ENCODE measurements at regions not wholly inside any gene's neighbourhood (a gene's known extent, or its start where the extent isn't known, plus 50 kb on each side); places are given as distances from the start of the nearest gene placed in this dataset.

DNA sequence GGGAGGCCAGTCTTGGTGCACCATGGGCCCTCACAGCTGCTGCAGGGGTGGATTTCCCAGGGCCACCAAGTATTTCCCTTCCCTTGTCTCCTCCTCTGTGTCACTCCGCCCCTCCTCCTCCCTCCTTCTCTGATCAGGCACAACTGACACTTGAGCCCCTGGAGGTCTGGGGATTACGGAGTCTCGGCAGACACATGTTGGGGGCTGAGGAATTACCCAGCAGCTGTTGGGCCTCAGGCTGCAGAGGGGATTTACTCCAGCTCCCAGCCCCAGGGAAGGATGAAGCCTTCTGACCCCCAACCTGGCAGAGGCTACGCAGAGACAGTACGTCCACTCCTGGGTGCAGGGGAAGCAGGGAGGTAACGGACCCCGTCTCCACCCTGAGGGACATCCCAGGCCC is 420.5 kb upstream of the SULF2 start:
- no peak for DNase-seq (ENCODE audit: insufficient read length, low spot score)
- FAIRE-seq = no peak
- TF ChIP-seq POU2F2 (IDR thresholded peaks at IDR 0.05; ENCODE audit: low read depth, low read length) (no peak), POLR2AphosphoS5 (IDR thresholded peaks at IDR 0.05; ENCODE audit: low read depth, low read length) (no peak), PAX5 (IDR thresholded peaks at IDR 0.05; ENCODE audit: insufficient read depth, low read length, severe bottlenecking) (no peak), SPI1 (IDR thresholded peaks at IDR 0.05; ENCODE audit: low read depth, low read length) (no peak)

DNA sequence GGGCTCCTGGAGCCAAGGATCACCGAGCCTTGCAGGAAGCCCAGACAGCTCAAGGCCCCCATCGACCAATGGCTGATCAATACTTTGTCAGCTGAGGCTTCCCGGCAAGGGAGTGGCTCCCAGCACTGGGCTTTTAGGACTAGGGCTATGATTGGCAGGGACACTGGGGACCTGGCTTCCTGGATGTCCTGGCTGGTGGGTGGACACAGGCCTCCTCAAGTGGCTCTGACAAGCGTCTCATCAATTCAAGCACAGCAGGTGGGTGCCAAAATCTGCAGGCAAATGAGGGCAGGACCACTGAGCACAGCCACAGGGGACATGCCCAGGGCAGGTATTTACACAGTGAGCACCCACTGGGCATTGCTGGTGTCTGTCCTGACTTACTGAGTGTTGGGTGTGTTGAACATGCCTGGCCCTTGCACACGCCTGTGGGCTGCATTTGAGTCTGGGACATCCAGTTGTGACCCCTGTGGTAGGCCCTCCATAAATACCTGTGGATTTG is 420.1 kb upstream of the SULF2 start:
- FAIRE-seq = no peak
- no peak for DNase-seq (ENCODE audit: insufficient read length, low spot score)
- TF ChIP-seq PAX5 (IDR thresholded peaks at IDR 0.05; ENCODE audit: insufficient read depth, low read length, severe bottlenecking) = no peak
- TF ChIP-seq POU2F2 (IDR thresholded peaks at IDR 0.05; ENCODE audit: low read depth, low read length) = no peak
- TF ChIP-seq TAF1 (IDR thresholded peaks at IDR 0.05; ENCODE audit: low read depth, low read length) = no peak
- no peak for TF ChIP-seq POLR2A (IDR thresholded peaks at IDR 0.05; ENCODE audit: low read depth, low read length)
- TF ChIP-seq SPI1 (IDR thresholded peaks at IDR 0.05; ENCODE audit: low read depth, low read length) = no peak
- TF ChIP-seq POLR2AphosphoS5 (IDR thresholded peaks at IDR 0.05; ENCODE audit: low read depth, low read length) = no peak

DNA sequence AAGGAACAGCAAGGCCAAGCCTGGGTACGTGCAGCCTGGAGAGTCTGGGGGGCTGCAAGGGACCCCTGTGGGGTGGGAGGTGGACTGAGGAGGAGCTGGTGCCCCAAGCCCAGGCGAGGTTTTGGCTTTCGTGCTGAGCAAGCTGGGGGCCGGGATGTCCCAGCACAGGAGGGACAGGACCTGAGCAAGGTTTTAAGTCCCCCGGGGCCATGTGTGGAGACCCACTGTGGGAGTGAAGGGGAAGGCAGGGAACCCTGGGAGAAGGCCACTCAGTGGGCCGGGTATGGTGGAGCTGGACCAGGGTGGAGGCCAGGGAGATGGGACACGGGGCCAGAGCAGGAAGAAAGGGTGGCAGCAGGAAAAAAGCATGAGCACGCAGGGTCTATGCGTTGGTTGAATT is 419.2 kb upstream of the SULF2 start:
- FAIRE-seq = no peak
- no peak for TF ChIP-seq POLR2A (IDR thresholded peaks at IDR 0.05; ENCODE audit: low read depth, low read length)
- no peak for TF ChIP-seq TAF1 (IDR thresholded peaks at IDR 0.05; ENCODE audit: low read depth, low read length)
- no peak for TF ChIP-seq POLR2AphosphoS5 (IDR thresholded peaks at IDR 0.05; ENCODE audit: low read depth, low read length)
- TF ChIP-seq POU2F2 (IDR thresholded peaks at IDR 0.05; ENCODE audit: low read depth, low read length) = no peak
- TF ChIP-seq SPI1 (IDR thresholded peaks at IDR 0.05; ENCODE audit: low read depth, low read length) = no peak
- no peak for DNase-seq (ENCODE audit: insufficient read length, low spot score)

DNA sequence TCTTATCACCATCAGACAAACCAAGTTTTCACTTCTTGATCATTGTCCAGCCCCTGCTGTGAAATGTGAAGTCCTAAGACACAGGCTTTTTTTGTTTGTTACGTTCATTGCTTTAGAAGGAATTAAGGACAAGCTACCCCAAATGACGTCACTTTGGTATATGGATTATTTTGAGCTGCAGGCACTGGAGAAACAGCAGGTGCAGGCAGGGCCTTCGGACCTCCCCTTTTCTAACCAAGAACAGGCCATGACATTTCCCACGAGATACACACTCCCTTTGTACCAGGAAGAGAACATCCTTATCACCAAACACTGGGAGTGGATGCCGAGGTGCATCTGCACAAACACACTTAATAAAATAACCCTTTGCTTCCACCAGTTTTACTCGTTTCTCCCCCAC is 418.0 kb upstream of the SULF2 start:
- no peak for DNase-seq (ENCODE audit: insufficient read length, low spot score)
- TF ChIP-seq TAF1 (IDR thresholded peaks at IDR 0.05; ENCODE audit: low read depth, low read length) (no peak), POLR2A (IDR thresholded peaks at IDR 0.05; ENCODE audit: low read depth, low read length) (no peak), SPI1 (IDR thresholded peaks at IDR 0.05; ENCODE audit: low read depth, low read length) (no peak), PAX5 (IDR thresholded peaks at IDR 0.05; ENCODE audit: insufficient read depth, low read length, severe bottlenecking) (no peak), POU2F2 (IDR thresholded peaks at IDR 0.05; ENCODE audit: low read depth, low read length) (no peak)
- no peak for FAIRE-seq

DNA sequence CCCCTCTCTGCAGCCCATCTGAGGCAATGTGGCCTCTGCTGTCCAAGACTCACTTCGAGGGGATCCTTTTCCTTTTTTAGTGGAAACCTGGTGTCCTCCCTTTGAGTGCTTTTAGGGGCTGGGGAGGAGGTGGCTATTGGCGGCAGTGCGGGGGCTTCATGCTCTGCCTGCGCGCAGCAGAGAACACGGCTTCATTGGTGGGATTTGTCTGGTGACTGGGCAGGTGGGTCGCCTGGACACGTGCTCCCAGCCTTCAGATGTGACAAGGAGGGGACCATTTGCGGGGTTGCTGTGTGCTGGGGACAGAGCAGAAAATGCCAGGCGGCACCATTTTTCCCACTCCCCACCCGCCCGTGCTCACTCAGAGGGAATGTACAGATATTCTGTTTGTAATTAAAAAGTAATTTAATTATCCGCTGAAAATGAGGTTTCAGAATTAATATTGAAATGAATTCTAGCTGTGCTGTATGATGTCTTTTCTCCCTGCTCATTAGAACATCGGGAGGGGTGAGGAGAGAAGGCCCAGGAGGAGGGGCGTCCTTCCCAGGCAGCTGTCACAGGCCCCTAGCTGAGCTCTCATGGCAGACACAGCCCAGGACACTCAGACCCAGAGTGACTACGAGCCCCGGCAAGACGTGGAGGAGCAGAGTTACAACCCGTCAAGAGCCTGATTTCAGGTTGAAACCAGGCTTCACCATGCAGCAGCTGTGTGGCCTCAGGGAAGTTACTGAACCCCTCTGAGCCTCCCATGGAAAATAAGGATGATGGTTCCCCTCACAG is 417.2 kb upstream of the SULF2 start:
- TF ChIP-seq TAF1 (IDR thresholded peaks at IDR 0.05; ENCODE audit: low read depth, low read length) (no peak), POLR2AphosphoS5 (IDR thresholded peaks at IDR 0.05; ENCODE audit: low read depth, low read length) (no peak), POLR2A (IDR thresholded peaks at IDR 0.05; ENCODE audit: low read depth, low read length) (no peak), POU2F2 (IDR thresholded peaks at IDR 0.05; ENCODE audit: low read depth, low read length) (no peak), SPI1 (IDR thresholded peaks at IDR 0.05; ENCODE audit: low read depth, low read length) (no peak), PAX5 (IDR thresholded peaks at IDR 0.05; ENCODE audit: insufficient read depth, low read length, severe bottlenecking) (no peak)

DNA sequence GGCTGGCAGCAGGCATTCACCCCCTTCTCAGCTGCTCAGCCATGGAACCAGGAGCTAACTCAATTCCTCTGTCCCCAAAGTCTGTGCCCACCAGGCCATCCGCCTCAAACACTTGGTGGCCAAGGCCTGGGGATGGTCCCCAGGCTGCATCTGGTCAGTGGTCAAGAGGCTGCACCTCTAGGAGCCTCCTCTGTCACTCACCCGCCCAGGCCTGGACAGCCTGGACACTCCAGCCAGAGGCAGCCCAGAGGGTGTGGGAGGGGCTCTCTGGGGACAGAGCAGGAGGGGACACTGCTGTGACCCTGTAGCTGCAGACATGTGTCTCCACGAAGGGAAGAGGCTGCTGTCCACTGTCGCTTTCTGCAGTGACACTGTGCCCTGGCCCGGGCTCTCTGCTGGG is 416.6 kb upstream of the SULF2 start:
- FAIRE-seq (no peak), DNase-seq (ENCODE audit: insufficient read length, low spot score) (no peak)
- no peak for TF ChIP-seq POLR2A (IDR thresholded peaks at IDR 0.05; ENCODE audit: low read depth, low read length)
- TF ChIP-seq TAF1 (IDR thresholded peaks at IDR 0.05; ENCODE audit: low read depth, low read length) = no peak
- no peak for TF ChIP-seq POLR2AphosphoS5 (IDR thresholded peaks at IDR 0.05; ENCODE audit: low read depth, low read length)
- no peak for TF ChIP-seq POU2F2 (IDR thresholded peaks at IDR 0.05; ENCODE audit: low read depth, low read length)
- no peak for TF ChIP-seq SPI1 (IDR thresholded peaks at IDR 0.05; ENCODE audit: low read depth, low read length)

More for the DNA sequence above, 417.2 kb upstream of the SULF2 start:
- FAIRE-seq (no peak), DNase-seq (ENCODE audit: insufficient read length, low spot score) (no peak)

DNA sequence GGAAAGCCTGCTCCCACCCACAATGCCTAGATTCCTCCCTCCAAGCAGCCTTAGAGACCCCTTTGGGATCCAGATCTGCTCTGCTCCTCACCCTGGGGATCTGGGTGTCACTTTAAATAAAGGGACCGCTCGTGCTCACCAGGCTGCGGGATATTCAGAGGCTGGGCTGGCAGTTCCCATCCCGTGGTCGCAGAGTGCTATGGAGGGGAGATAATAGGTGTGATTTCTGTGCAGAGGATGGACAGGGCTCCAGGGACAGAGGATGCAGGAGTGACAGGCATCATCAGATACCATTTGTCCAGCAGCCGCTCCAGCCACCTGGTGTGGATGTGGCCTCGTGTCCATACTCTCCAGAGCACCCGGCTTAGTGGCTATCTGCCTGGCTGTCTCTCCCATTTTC is 415.9 kb upstream of the SULF2 start:
- TF ChIP-seq SPI1 (IDR thresholded peaks at IDR 0.05; ENCODE audit: low read depth, low read length) (no peak), POU2F2 (IDR thresholded peaks at IDR 0.05; ENCODE audit: low read depth, low read length) (no peak), POLR2A (IDR thresholded peaks at IDR 0.05; ENCODE audit: low read depth, low read length) (no peak), POLR2AphosphoS5 (IDR thresholded peaks at IDR 0.05; ENCODE audit: low read depth, low read length) (no peak), PAX5 (IDR thresholded peaks at IDR 0.05; ENCODE audit: insufficient read depth, low read length, severe bottlenecking) (no peak), TAF1 (IDR thresholded peaks at IDR 0.05; ENCODE audit: low read depth, low read length) (no peak)
- DNase-seq (ENCODE audit: insufficient read length, low spot score) (no peak), FAIRE-seq (no peak)

DNA sequence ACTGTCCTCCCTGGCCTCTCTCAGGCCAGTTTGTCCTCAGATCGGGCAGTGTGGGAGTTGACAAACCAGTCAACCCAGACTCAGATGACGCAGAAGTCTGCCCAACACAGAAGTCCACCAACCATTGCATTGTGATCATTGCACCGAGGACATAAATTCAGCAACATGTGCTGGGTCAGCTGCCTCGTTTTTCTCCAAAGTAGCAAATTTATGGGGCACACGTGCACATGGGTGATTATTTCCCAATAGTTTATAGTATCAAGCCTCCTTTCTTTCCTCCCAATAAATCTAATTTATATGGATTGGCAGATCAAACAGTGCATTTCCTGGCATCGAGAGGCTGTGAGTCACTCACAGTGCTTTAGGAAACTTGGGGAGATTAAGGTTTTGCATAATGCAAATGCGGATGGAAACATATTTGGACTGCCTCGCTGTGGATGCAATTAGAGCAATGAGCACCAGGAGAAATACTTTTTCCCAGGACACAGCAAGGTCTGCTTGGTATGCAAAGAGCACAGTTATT is 413.7 kb upstream of the SULF2 start:
- FAIRE-seq (no peak), DNase-seq (ENCODE audit: insufficient read length, low spot score) (no peak)
- TF ChIP-seq TAF1 (IDR thresholded peaks at IDR 0.05; ENCODE audit: low read depth, low read length) = no peak
- TF ChIP-seq SPI1 (IDR thresholded peaks at IDR 0.05; ENCODE audit: low read depth, low read length) = no peak
- no peak for TF ChIP-seq POLR2AphosphoS5 (IDR thresholded peaks at IDR 0.05; ENCODE audit: low read depth, low read length)
- no peak for TF ChIP-seq POLR2A (IDR thresholded peaks at IDR 0.05; ENCODE audit: low read depth, low read length)
- TF ChIP-seq PAX5 (IDR thresholded peaks at IDR 0.05; ENCODE audit: insufficient read depth, low read length, severe bottlenecking) = no peak
- no peak for TF ChIP-seq POU2F2 (IDR thresholded peaks at IDR 0.05; ENCODE audit: low read depth, low read length)

DNA sequence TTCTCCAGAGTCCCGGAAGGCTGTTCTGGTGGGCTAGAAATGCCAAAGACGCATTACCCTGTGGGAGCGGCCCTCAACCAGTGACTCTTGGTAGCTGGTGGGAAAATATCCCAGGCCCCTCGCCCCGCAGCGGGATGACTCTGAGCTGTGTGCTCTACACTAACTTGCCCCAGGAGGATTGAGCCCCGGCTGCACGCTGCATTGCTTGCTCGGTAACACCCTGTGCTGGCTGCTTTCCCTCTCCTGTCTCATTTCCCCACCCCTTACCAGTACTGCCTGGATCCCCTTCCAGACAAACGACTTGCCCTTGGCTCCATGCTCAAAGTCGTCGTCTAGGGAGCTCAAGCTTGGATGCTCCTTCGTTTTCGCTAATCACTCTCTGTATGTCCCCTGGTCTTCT is 411.8 kb upstream of the SULF2 start:
- DNase-seq (ENCODE audit: insufficient read length, low spot score) (no peak), FAIRE-seq (no peak)
- no peak for TF ChIP-seq POLR2AphosphoS5 (IDR thresholded peaks at IDR 0.05; ENCODE audit: low read depth, low read length)

DNA sequence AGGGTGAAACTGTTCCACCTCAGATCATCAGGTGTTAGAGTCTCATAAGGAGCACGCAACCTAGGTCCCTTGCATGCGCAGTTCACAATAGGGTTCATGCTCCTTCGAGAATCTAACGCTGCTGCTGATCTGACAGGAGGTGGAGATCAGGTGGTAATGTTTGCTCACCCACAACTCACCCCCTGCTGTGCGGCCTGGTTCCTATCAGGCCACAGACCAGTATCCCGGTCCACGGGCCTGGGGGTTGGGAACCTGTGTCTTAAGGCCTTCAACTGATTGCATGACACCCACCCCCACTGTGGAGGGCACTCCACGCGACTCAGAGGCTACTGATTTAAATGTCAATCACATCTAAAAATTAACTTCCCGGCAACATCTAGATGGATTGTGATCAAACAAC is 411.2 kb upstream of the SULF2 start:
- TF ChIP-seq POLR2AphosphoS5 (IDR thresholded peaks at IDR 0.05; ENCODE audit: low read depth, low read length) (no peak), PAX5 (IDR thresholded peaks at IDR 0.05; ENCODE audit: insufficient read depth, low read length, severe bottlenecking) (no peak), POLR2A (IDR thresholded peaks at IDR 0.05; ENCODE audit: low read depth, low read length) (no peak), POU2F2 (IDR thresholded peaks at IDR 0.05; ENCODE audit: low read depth, low read length) (no peak), TAF1 (IDR thresholded peaks at IDR 0.05; ENCODE audit: low read depth, low read length) (no peak), SPI1 (IDR thresholded peaks at IDR 0.05; ENCODE audit: low read depth, low read length) (no peak)
- DNase-seq (ENCODE audit: insufficient read length, low spot score) = no peak
- no peak for FAIRE-seq
